ENCODE measurements at regions not wholly inside any gene's neighbourhood (a gene's known extent, or its start where the extent isn't known, plus 50 kb on each side); places are given as distances from the start of the nearest gene placed in this dataset.

DNA sequence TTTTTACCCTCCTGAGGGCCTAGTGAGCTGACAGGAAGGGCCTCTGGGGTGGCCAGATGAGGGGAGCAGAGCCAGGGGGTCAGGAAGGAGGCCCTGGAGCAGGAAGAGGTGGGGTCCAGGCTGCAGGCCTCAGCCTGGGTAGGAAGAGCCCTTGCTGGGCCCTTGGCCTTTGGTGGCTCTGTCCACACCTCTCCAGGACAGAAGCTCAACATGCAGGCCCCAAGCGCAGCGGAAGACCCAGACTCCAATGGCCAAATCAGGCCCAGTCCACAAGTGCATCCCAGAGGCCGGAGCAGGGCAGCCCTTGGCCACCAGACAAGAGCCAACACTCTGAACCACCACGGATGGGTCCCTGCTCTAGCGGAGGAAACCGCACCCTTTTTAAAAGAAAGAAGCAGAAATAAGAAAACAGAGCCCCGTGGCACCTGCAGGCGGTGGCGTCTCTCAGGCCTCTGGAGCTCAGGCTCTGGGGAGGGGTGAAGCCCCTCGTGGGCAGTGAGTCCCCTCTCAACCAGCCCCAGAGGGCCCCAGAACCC is 52.8 kb downstream of the FOXL3 start:
- BruUV-seq (replicated peaks) = no TSS peak
- intact Hi-C loops (cut with micrococcal nuclease; ENCODE audit: unreplicated experiment) = no loop called here
- Histone ChIP-seq H3K4me3 (no peak overlapping the region), H4K20me1 (ENCODE audit: control insufficient read depth, insufficient read depth) (no peaks in the 10 kb centered on the region), H3K27ac (ENCODE audit: control insufficient read depth, insufficient read depth) (no peak overlapping the region), H3K27me3 (replicated peaks in 1 of 2; ENCODE audit: control insufficient read depth in 2 of 2, insufficient read depth in 2 of 2, low read length in 1 of 2) (no peaks in the 10 kb centered on the region), H3K9ac (ENCODE audit: control insufficient read depth, insufficient read depth, low read length) (no peak overlapping the region), H2AFZ (ENCODE audit: control insufficient read depth, low read depth, low read length) (no peak overlapping the region), H3K9me3 (replicated peaks; ENCODE audit: control insufficient read depth, insufficient read depth, low read length) (no peaks in the 10 kb centered on the region; the same call in 2 of the 3 replicates), H3K36me3 (ENCODE audit: control insufficient read depth in 2 of 2, insufficient read depth in 2 of 2, low read length in 1 of 2) (no peaks in the 10 kb centered on the region), H3K4me2 (ENCODE audit: control insufficient read depth, insufficient read depth) (no peak overlapping the region), H3K79me2 (ENCODE audit: control insufficient read depth, insufficient read depth, low read length) (no peaks in the 10 kb centered on the region), H3K4me1 (ENCODE audit: control insufficient read depth, insufficient read depth, low read length) (no peaks in the 10 kb centered on the region)
- ChIA-PET RAD21 (ENCODE audit: unreplicated experiment) (no interaction called here), CTCF (no interaction called here), SMC1A (ENCODE audit: uncharacterized antibody, unreplicated experiment) (no interaction called here), POLR2A (no interaction called here)
- DNase-seq (ENCODE audit: low read depth, low spot score) = no peak
- in situ Hi-C loops (cut with MboI) = no loop called here
- TF ChIP-seq BCL11A (IDR thresholded peaks at IDR 0.05; ENCODE audit: low read depth, low read length) = no peak
- no peak for TF ChIP-seq EED (IDR thresholded peaks at IDR 0.05; ENCODE audit: low read depth)
- no peak for TF ChIP-seq EZH2 (IDR thresholded peaks at IDR 0.05; ENCODE audit: borderline replicate concordance, control insufficient read depth, low read depth, low read length)
- no peak for TF ChIP-seq NR2C2 (IDR thresholded peaks at IDR 0.05; ENCODE audit: borderline replicate concordance, control insufficient read depth, insufficient read length, low read depth)
- no peak for TF ChIP-seq MTA2 (IDR thresholded peaks at IDR 0.05; ENCODE audit: low read depth)
- TF ChIP-seq, protein P1, sequence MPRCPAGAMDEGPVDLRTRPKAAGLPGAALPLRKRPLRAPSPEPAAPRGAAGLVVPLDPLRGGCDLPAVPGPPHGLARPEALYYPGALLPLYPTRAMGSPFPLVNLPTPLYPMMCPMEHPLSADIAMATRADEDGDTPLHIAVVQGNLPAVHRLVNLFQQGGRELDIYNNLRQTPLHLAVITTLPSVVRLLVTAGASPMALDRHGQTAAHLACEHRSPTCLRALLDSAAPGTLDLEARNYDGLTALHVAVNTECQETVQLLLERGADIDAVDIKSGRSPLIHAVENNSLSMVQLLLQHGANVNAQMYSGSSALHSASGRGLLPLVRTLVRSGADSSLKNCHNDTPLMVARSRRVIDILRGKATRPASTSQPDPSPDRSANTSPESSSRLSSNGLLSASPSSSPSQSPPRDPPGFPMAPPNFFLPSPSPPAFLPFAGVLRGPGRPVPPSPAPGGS (IDR thresholded peaks at IDR 0.05; ENCODE audit: borderline replicate concordance, insufficient read depth, low read depth, low read length, poor library complexity, severe bottlenecking) = no peak
- TF ChIP-seq, protein P2, sequence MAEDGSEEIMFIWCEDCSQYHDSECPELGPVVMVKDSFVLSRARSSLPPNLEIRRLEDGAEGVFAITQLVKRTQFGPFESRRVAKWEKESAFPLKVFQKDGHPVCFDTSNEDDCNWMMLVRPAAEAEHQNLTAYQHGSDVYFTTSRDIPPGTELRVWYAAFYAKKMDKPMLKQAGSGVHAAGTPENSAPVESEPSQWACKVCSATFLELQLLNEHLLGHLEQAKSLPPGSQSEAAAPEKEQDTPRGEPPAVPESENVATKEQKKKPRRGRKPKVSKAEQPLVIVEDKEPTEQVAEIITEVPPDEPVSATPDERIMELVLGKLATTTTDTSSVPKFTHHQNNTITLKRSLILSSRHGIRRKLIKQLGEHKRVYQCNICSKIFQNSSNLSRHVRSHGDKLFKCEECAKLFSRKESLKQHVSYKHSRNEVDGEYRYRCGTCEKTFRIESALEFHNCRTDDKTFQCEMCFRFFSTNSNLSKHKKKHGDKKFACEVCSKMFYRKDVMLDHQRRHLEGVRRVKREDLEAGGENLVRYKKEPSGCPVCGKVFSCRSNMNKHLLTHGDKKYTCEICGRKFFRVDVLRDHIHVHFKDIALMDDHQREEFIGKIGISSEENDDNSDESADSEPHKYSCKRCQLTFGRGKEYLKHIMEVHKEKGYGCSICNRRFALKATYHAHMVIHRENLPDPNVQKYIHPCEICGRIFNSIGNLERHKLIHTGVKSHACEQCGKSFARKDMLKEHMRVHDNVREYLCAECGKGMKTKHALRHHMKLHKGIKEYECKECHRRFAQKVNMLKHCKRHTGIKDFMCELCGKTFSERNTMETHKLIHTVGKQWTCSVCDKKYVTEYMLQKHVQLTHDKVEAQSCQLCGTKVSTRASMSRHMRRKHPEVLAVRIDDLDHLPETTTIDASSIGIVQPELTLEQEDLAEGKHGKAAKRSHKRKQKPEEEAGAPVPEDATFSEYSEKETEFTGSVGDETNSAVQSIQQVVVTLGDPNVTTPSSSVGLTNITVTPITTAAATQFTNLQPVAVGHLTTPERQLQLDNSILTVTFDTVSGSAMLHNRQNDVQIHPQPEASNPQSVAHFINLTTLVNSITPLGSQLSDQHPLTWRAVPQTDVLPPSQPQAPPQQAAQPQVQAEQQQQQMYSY (CRISPR knock-in tag; IDR thresholded peaks at IDR 0.05) = no peak
- no peak for TF ChIP-seq TCF7 (IDR thresholded peaks at IDR 0.05; ENCODE audit: borderline replicate concordance)
- TF ChIP-seq RUNX3 (IDR thresholded peaks at IDR 0.05; ENCODE audit: low read length) = no peak
- TF ChIP-seq, protein P3, sequence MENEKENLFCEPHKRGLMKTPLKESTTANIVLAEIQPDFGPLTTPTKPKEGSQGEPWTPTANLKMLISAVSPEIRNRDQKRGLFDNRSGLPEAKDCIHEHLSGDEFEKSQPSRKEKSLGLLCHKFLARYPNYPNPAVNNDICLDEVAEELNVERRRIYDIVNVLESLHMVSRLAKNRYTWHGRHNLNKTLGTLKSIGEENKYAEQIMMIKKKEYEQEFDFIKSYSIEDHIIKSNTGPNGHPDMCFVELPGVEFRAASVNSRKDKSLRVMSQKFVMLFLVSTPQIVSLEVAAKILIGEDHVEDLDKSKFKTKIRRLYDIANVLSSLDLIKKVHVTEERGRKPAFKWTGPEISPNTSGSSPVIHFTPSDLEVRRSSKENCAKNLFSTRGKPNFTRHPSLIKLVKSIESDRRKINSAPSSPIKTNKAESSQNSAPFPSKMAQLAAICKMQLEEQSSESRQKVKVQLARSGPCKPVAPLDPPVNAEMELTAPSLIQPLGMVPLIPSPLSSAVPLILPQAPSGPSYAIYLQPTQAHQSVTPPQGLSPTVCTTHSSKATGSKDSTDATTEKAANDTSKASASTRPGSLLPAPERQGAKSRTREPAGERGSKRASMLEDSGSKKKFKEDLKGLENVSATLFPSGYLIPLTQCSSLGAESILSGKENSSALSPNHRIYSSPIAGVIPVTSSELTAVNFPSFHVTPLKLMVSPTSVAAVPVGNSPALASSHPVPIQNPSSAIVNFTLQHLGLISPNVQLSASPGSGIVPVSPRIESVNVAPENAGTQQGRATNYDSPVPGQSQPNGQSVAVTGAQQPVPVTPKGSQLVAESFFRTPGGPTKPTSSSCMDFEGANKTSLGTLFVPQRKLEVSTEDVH (IDR thresholded peaks at IDR 0.05; ENCODE audit: low read depth, partially characterized antibody) = no peak
- 54% methylated on average over 10 of the region's 10 CpGs for WGBS (ENCODE audit: insufficient coverage, insufficient replicate concordance, low lambda C conversion rate, missing lambda C conversion rate)
- FAIRE-seq = no peak
- no peak for ATAC-seq

Measured in GM12878 (cell line).